ENCODE measurements at regions not wholly inside any gene's neighbourhood (a gene's known extent, or its start where the extent isn't known, plus 50 kb on each side); places are given as distances from the start of the nearest gene placed in this dataset.

DNA sequence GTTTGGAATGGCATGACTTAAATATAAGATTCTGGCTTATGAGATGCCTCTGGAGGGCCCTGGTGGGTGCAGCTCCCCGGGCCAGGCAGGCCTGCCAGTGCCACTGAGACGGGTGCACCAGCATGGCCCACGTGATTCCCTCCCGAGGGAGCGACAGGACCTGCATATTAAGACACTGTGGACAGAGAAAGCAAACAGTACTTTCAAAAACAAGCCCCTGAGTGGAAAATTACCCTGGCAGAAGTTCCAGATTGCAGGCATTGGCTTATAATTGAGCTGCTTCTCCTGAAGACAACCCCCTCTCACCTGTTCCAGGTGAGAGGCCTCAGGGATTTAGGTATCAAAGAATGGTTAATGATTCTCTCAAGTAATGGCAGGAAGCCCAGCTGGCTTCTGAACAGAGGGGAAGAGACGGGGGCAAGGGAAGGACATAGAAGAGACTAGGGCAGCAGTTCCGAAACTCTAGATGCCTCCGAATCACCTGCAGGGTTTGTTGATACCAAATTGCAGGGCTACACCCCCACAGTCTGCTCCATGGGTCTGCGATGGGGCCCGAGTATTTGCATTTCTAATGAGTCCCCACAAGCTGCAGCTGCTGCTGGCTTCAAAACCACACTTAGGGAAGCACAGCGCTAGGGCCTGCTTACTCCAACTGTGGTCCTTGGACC is 66.0 kb upstream of the DOCK1 start:
- TF ChIP-seq, protein P1, sequence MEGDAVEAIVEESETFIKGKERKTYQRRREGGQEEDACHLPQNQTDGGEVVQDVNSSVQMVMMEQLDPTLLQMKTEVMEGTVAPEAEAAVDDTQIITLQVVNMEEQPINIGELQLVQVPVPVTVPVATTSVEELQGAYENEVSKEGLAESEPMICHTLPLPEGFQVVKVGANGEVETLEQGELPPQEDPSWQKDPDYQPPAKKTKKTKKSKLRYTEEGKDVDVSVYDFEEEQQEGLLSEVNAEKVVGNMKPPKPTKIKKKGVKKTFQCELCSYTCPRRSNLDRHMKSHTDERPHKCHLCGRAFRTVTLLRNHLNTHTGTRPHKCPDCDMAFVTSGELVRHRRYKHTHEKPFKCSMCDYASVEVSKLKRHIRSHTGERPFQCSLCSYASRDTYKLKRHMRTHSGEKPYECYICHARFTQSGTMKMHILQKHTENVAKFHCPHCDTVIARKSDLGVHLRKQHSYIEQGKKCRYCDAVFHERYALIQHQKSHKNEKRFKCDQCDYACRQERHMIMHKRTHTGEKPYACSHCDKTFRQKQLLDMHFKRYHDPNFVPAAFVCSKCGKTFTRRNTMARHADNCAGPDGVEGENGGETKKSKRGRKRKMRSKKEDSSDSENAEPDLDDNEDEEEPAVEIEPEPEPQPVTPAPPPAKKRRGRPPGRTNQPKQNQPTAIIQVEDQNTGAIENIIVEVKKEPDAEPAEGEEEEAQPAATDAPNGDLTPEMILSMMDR (IDR thresholded peaks at IDR 0.05), result no peak
- TF ChIP-seq POLR2A (IDR thresholded peaks at IDR 0.05), result no peak
